Upper lobe of left lung (tissue), 4 donors: ENCODE measurements at regions not wholly inside any gene's neighbourhood (a gene's known extent, or its start where the extent isn't known, plus 50 kb on each side); places are given as distances from the start of the nearest gene placed in this dataset.

Experiments used
- CTCF ChIP-seq, 6 experiments: fragments of 450-650 bp in 4 of 6; fragments of 200-600 bp in 2 of 6; sonication (generic) in 2 of 6; IDR thresholded peaks; one replicate each; pipeline ENCODE4 v1.5.1; 2016 to 2019; ENCODE audit warnings: antibody characterized with exemption in 6 of 6
- POLR2A ChIP-seq, 4 donors: fragments of 450-650 bp; IDR thresholded peaks; one replicate each; pipeline ENCODE4 v1.5.1; 2016 to 2017; ENCODE audit warnings: antibody characterized with exemption in 4 of 4, mild to moderate bottlenecking in 2 of 4
- POLR2AphosphoS5 ChIP-seq, 2 donors: sonication (generic); formaldehyde crosslinking; IDR thresholded peaks; one replicate each; pipeline ENCODE4 v1.5.1; 2017; ENCODE audit warnings: antibody characterized with exemption in 2 of 2

DNA sequence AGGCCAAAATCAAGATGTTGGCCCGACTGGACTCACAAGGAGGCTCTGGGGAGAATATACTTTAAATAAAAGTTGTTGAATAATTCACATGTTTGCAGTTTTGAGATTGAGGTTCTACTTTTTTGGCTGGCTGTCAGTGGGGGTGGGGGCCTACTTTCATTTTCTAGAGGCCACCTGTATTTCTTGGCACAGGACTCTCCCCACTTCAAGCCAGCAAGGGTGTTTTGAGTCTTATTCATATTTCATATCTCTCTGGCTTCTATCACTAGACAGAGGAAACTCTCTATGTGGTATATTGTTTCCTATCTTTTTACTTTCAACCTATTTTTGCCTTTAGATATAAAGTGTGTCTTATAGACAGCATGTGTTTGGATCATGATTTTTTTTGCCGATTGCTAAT lies 266.4 kb downstream of the PRR32 start:
- TF ChIP-seq POLR2A (IDR thresholded peaks at IDR 0.05) (no peak), CTCF (IDR thresholded peaks at IDR 0.05) (no peak), POLR2AphosphoS5 (IDR thresholded peaks at IDR 0.05) (no peak)
